IMR-90 (cell line): ENCODE measurements at regions not wholly inside any gene's neighbourhood (a gene's known extent, or its start where the extent isn't known, plus 50 kb on each side); places are given as distances from the start of the nearest gene placed in this dataset.

Experiments used
- ATAC-seq: fragments of 200-7000 bp; cut with Tn5 transposase; 2 replicates; pipeline ENCODE4 v1.9.1; 2020; ENCODE audit warnings: low read depth, mild to moderate bottlenecking, moderate library complexity
- BruUV-seq: library from RNA; stranded (reverse); fragments of 400-500 nt; replicated peaks from 2 replicates; lab custom pipeline; 2021; lab: Mats Ljungman, UMichigan
- CTCF ChIA-PET: fragments of 300-600 bp; formaldehyde crosslinking; extraction: SDS; loops from one replicate; lab custom pipeline; 2021; ENCODE audit warnings: antibody characterized with exemption; lab: Yijun Ruan, JAX
- POLR2A ChIA-PET: fragments of 300-600 bp; sonication (Branson Sonifier 250); formaldehyde crosslinking; loops from one replicate; lab custom pipeline; 2022; ENCODE audit warnings: antibody characterized with exemption; ENCODE audit not compliant: unreplicated experiment; lab: Charles Lee
- DNase-seq: peaks from one replicate; pipeline ENCODE4 v3.0.0; 2013
- H2AFZ ChIP-seq: replicated peaks from 2 replicates; pipeline ENCODE3; 2013; ENCODE audit warnings: low read length, mild to moderate bottlenecking; ENCODE audit not compliant: poor library complexity
- H2AK5ac ChIP-seq: 2 replicates; pipeline ENCODE4 v1.6.1; 2013; ENCODE audit warnings: low read depth, low read length, inconsistent platforms
- H2AK9ac ChIP-seq: replicated peaks from 2 replicates; pipeline ENCODE3; 2013; ENCODE audit warnings: mild to moderate bottlenecking, low read depth, low read length, moderate library complexity; ENCODE audit not compliant: poor library complexity
- H2BK120ac ChIP-seq: 2 replicates; pipeline ENCODE4 v1.6.1; 2013; ENCODE audit warnings: low read depth, low read length, inconsistent platforms
- H2BK15ac ChIP-seq: 3 replicates; pipeline ENCODE4 v1.6.1; 2013; ENCODE audit warnings: low read depth, low read length, inconsistent platforms
- H2BK20ac ChIP-seq: 2 replicates; pipeline ENCODE4 v1.6.1; 2013; ENCODE audit warnings: low read depth, mild to moderate bottlenecking, inconsistent platforms, low read length, moderate library complexity
- H2BK5ac ChIP-seq: 2 replicates; pipeline ENCODE4 v1.6.1; 2013; ENCODE audit warnings: mild to moderate bottlenecking, low read depth, low read length, inconsistent platforms; ENCODE audit not compliant: poor library complexity, severe bottlenecking
- H3K14ac ChIP-seq: replicated peaks from 2 replicates; pipeline ENCODE4 v1.6.1; 2013; ENCODE audit warnings: low read depth, low read length, inconsistent platforms
- H3K18ac ChIP-seq: 2 replicates; pipeline ENCODE4 v1.6.1; 2013; ENCODE audit warnings: low read depth, low read length, control low read depth
- H3K23ac ChIP-seq: 2 replicates; pipeline ENCODE4 v1.6.1; 2013; ENCODE audit warnings: low read depth, low read length, inconsistent platforms
- H3K27ac ChIP-seq: 2 replicates; pipeline ENCODE4 v1.5.1; 2013; ENCODE audit warnings: mild to moderate bottlenecking, control low read depth, low read length; ENCODE audit not compliant: insufficient read depth
- H3K27me3 ChIP-seq: 2 replicates; pipeline ENCODE4 v1.6.1; 2013; ENCODE audit warnings: low read length; ENCODE audit not compliant: control insufficient read depth, insufficient read depth
- H3K36me3 ChIP-seq: 2 replicates; pipeline ENCODE4 v1.6.1; 2013; ENCODE audit warnings: low read length, mixed read lengths; ENCODE audit not compliant: control insufficient read depth, insufficient read depth
- H3K4ac ChIP-seq: 2 replicates; pipeline ENCODE4 v1.6.1; 2013; ENCODE audit warnings: low read depth, low read length, inconsistent platforms
- H3K4me1 ChIP-seq: 2 replicates; pipeline ENCODE4 v1.6.1; 2013; ENCODE audit warnings: low read length, mixed read lengths; ENCODE audit not compliant: control insufficient read depth, insufficient read depth
- H3K4me2 ChIP-seq: 2 replicates; pipeline ENCODE4 v1.6.1; 2013; ENCODE audit warnings: low read depth, mild to moderate bottlenecking, control low read depth, low read length, moderate library complexity
- H3K4me3 ChIP-seq: 2 replicates; pipeline ENCODE4 v1.5.1; 2013; ENCODE audit warnings: low read depth, mild to moderate bottlenecking, control low read depth, low read length, moderate library complexity; ENCODE audit not compliant: insufficient read depth
- H3K56ac ChIP-seq: 2 replicates; pipeline ENCODE4 v1.6.1; 2013; ENCODE audit warnings: low read length, inconsistent platforms; ENCODE audit not compliant: insufficient read depth; ENCODE audit errors: extremely low read depth
- H3K79me1 ChIP-seq, 2 experiments: 2 replicates each; pipeline ENCODE4 v1.6.1; 2013; ENCODE audit warnings: low read length in 2 of 2, inconsistent platforms in 1 of 2, low read depth in 1 of 2
- H3K9ac ChIP-seq: 2 replicates; pipeline ENCODE4 v1.6.1; 2013; ENCODE audit warnings: low read depth, low read length, control low read depth
- H3K9me1 ChIP-seq: 2 replicates; pipeline ENCODE4 v1.6.1; 2013; ENCODE audit warnings: low read length, inconsistent platforms; ENCODE audit not compliant: insufficient read depth
- H3K9me3 ChIP-seq: 2 replicates; pipeline ENCODE4 v1.6.1; 2013; ENCODE audit warnings: low read length; ENCODE audit not compliant: control insufficient read depth, insufficient read depth
- H4K20me1 ChIP-seq: 2 replicates; pipeline ENCODE4 v1.6.1; 2013; ENCODE audit warnings: low read length, inconsistent platforms; ENCODE audit not compliant: insufficient read depth
- H4K5ac ChIP-seq: 2 replicates; pipeline ENCODE4 v1.6.1; 2013; ENCODE audit warnings: mild to moderate bottlenecking, low read depth, low read length, control low read depth
- H4K8ac ChIP-seq, 2 experiments: 2 replicates each; pipeline ENCODE4 v1.6.1; 2013; ENCODE audit warnings: low read depth in 2 of 2, low read length in 2 of 2, control low read depth in 1 of 2, inconsistent platforms in 1 of 2
- H4K91ac ChIP-seq: 2 replicates; pipeline ENCODE4 v1.6.1; 2013; ENCODE audit warnings: low read depth, low read length, inconsistent platforms; ENCODE audit not compliant: insufficient read depth
- MAFK ChIP-seq: IDR thresholded peaks from 2 replicates; pipeline ENCODE4 v1.6.1; 2012; ENCODE audit warnings: low read depth, low read length, improper control_type of control experiment
- NFE2L2 ChIP-seq: fragments of 150-350 bp; IDR thresholded peaks from 2 replicates; pipeline ENCODE4 v1.6.1; 2016; ENCODE audit warnings: low read depth, mild to moderate bottlenecking, low read length
- WGBS, 2 experiments: methylation state at CpG; one replicate each; pipeline versions ENCODE4 v1.1.5 to v1.1.7; 2013; ENCODE audit warnings: missing lambda C conversion rate in 2 of 2; ENCODE audit not compliant: insufficient read length in 1 of 2; ENCODE audit errors: extremely low coverage in 2 of 2; 5-methylcytosine and 5-hydroxymethylcytosine counted together
- dilution Hi-C: fragments of 300-500 bp; cut with HindIII; formaldehyde crosslinking; loops from one replicate; pipeline ENCODE4 v1.14.3; 2018; ENCODE audit warnings: low sequenced_read_pairs; ENCODE audit not compliant: unreplicated experiment
- in situ Hi-C: fragments of 300-500 bp; cut with MboI; formaldehyde crosslinking; loops from 3 replicates; pipeline ENCODE4 v1.14.3; 2019; ENCODE audit warnings: low sequenced_read_pairs, inconsistent platforms, mixed read lengths
- intact Hi-C: fragments of 100-400 bp; cut with micrococcal nuclease; formaldehyde crosslinking; loops from 2 replicates; pipeline ENCODE4 v1.10.0; 2022
- TF ChIP-seq, protein P1 (sequence below): fragments of 150-350 bp; IDR thresholded peaks from 2 replicates; pipeline ENCODE4 v1.6.1; 2017; ENCODE audit warnings: mild to moderate bottlenecking, antibody characterized with exemption, low read length, low read depth
- TF ChIP-seq, protein P2 (sequence below): conservative IDR thresholded peaks from 2 replicates; pipeline ENCODE4 v1.5.1; 2012; ENCODE audit warnings: mild to moderate bottlenecking, low read depth, low read length, improper control_type of control experiment

DNA sequence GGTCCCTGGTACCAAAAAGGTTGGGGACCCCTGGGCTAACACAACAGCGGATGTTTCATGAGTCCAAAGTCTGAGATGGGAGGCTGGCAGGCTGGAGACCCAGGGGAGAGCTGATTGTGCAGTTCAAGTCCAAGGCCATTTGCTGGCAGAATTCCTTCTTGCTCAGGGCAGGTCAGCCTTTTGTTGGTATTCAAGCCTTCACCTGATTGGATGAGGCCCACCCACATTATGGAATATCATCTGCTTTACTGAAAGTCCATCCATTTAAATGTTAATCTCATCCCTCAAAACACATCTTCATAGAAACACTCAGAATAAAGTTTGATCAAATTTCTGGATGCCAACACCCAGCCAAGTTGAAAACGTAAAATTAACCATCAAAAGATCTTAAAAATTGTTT lies 52.9 kb downstream of the GSC start:
- intact Hi-C loops (no loop called here), dilution Hi-C loops (no loop called here), in situ Hi-C loops (no loop called here)
- Histone ChIP-seq H3K4me3 (no peak overlapping the region), H2AK5ac (no peak overlapping the region), H3K4ac (no peak overlapping the region), H2BK5ac (no peak overlapping the region), H3K27me3 (no peaks in the 10 kb centered on the region), H4K5ac (no peak overlapping the region), H3K56ac (no peak overlapping the region), H3K36me3 (no peaks in the 10 kb centered on the region), H3K79me1 (no peaks in the 10 kb centered on the region), H3K4me1 (no peaks in the 10 kb centered on the region), H4K20me1 (no peaks in the 10 kb centered on the region), H4K8ac (no peak overlapping the region), H2AK9ac (no peak overlapping the region), H4K91ac (no peak overlapping the region), H3K9me1 (no peaks in the 10 kb centered on the region), H2BK120ac (no peak overlapping the region), H2AFZ (no peak overlapping the region), H3K9me3 (no peaks in the 10 kb centered on the region), H3K14ac (no peak overlapping the region), H2BK15ac (no peak overlapping the region), H3K18ac (no peak overlapping the region), H3K27ac (no peak overlapping the region), H2BK20ac (no peak overlapping the region), H3K9ac (no peak overlapping the region), H3K4me2 (no peak overlapping the region), H3K23ac (no peak overlapping the region)
- ATAC-seq (no peak), DNase-seq (no peak)
- TF ChIP-seq, protein P1, sequence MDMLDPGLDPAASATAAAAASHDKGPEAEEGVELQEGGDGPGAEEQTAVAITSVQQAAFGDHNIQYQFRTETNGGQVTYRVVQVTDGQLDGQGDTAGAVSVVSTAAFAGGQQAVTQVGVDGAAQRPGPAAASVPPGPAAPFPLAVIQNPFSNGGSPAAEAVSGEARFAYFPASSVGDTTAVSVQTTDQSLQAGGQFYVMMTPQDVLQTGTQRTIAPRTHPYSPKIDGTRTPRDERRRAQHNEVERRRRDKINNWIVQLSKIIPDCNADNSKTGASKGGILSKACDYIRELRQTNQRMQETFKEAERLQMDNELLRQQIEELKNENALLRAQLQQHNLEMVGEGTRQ: no peak
- TF ChIP-seq NFE2L2 (no peak), MAFK (no peak)
- TF ChIP-seq, protein P2, sequence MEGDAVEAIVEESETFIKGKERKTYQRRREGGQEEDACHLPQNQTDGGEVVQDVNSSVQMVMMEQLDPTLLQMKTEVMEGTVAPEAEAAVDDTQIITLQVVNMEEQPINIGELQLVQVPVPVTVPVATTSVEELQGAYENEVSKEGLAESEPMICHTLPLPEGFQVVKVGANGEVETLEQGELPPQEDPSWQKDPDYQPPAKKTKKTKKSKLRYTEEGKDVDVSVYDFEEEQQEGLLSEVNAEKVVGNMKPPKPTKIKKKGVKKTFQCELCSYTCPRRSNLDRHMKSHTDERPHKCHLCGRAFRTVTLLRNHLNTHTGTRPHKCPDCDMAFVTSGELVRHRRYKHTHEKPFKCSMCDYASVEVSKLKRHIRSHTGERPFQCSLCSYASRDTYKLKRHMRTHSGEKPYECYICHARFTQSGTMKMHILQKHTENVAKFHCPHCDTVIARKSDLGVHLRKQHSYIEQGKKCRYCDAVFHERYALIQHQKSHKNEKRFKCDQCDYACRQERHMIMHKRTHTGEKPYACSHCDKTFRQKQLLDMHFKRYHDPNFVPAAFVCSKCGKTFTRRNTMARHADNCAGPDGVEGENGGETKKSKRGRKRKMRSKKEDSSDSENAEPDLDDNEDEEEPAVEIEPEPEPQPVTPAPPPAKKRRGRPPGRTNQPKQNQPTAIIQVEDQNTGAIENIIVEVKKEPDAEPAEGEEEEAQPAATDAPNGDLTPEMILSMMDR: no peak
- no TSS peak for BruUV-seq
- 63% methylated on average over 1 of the region's 2 CpGs; no CpG with 5 or more reads in 1 of the 2 experiments for WGBS, 2 experiments
- POLR2A ChIA-PET: no interaction called here
- CTCF ChIA-PET: no interaction called here
